GM23338 (cell line): ENCODE measurements at regions not wholly inside any gene's neighbourhood (a gene's known extent, or its start where the extent isn't known, plus 50 kb on each side); places are given as distances from the start of the nearest gene placed in this dataset.

Source experiments
- CREB1 ChIP-seq: fragments of 250-450 bp; sonication (Bioruptor Pico); IDR thresholded peaks from 2 replicates; pipeline ENCODE4 v1.5.0; 2020; ENCODE audit warnings: low read depth, mild to moderate bottlenecking, moderate library complexity
- EZH2 ChIP-seq: fragments of 200-600 bp; sonication (generic); IDR thresholded peaks from one replicate; pipeline ENCODE4 v1.8.0; 2017; ENCODE audit warnings: antibody characterized with exemption, mild to moderate bottlenecking, low read depth; ENCODE audit not compliant: unreplicated experiment
- EZH2phosphoT487 ChIP-seq: fragments of 200-600 bp; sonication (generic); IDR thresholded peaks from one replicate; pipeline ENCODE4 v1.8.1; 2018; ENCODE audit warnings: antibody characterized with exemption; ENCODE audit not compliant: unreplicated experiment
- JUNB ChIP-seq: IDR thresholded peaks from one replicate; pipeline ENCODE4 v1.6.1; 2016; ENCODE audit warnings: antibody characterized with exemption; ENCODE audit not compliant: unreplicated experiment
- NANOG ChIP-seq: IDR thresholded peaks from 2 replicates; pipeline ENCODE4 v1.6.1; 2016; ENCODE audit warnings: antibody characterized with exemption, borderline replicate concordance
- POLR2AphosphoS5 ChIP-seq: IDR thresholded peaks from 2 replicates; pipeline ENCODE4 v1.6.1; 2016; ENCODE audit warnings: antibody characterized with exemption, low read depth
- ZNF114 ChIP-seq: fragments of 250-450 bp; sonication (Bioruptor Pico); IDR thresholded peaks from 2 replicates; pipeline ENCODE4 v1.5.0; 2020; ENCODE audit warnings: mild to moderate bottlenecking, moderate library complexity
- TF ChIP-seq, protein P1 (sequence below), 2 experiments: fragments of 200-600 bp in 1 of 2; sonication (generic) in 1 of 2; conservative IDR thresholded peaks; 2 replicates each; pipeline versions ENCODE4 v1.5.1 to v1.6.1; 2016 to 2017; ENCODE audit warnings: antibody characterized with exemption in 2 of 2, low read depth in 2 of 2, mild to moderate bottlenecking in 2 of 2, moderate library complexity in 1 of 2
- TF ChIP-seq, protein P2 (sequence below): IDR thresholded peaks from 2 replicates; pipeline ENCODE4 v1.6.1; 2016; ENCODE audit warnings: antibody characterized with exemption
- TF ChIP-seq, protein P3 (sequence below): IDR thresholded peaks from one replicate; pipeline ENCODE4 v1.6.1; 2018; ENCODE audit warnings: antibody characterized with exemption; ENCODE audit not compliant: unreplicated experiment
- TF ChIP-seq, protein P4 (sequence below): fragments of 250-450 bp; sonication (Bioruptor Pico); IDR thresholded peaks from 2 replicates; pipeline ENCODE4 v1.5.0; 2020; ENCODE audit warnings: mild to moderate bottlenecking, moderate library complexity

DNA sequence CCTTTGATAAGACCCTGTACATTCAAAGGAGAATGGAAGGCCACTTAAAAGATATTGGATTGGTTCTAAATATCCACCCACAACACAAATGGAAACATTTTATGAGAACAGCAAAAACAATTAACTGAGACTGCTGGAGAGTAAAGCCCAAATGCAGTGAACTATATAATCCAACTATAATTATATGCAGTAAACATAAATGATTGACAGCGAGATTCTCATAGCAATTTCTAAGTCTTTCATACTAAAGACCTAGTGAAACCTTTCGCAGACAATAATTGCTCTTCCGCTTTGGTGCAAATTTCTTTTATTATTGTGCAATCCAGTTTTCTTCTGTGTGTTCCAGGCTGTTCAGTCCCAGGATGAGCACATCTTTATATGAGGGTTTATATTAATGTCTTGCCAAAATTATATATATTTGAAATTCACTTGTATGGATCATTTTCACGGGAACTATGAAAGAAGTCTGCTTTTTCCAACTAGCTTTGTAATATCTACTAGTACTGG is 190.9 kb downstream of the ST6GAL2 start:
- TF ChIP-seq, protein P1, sequence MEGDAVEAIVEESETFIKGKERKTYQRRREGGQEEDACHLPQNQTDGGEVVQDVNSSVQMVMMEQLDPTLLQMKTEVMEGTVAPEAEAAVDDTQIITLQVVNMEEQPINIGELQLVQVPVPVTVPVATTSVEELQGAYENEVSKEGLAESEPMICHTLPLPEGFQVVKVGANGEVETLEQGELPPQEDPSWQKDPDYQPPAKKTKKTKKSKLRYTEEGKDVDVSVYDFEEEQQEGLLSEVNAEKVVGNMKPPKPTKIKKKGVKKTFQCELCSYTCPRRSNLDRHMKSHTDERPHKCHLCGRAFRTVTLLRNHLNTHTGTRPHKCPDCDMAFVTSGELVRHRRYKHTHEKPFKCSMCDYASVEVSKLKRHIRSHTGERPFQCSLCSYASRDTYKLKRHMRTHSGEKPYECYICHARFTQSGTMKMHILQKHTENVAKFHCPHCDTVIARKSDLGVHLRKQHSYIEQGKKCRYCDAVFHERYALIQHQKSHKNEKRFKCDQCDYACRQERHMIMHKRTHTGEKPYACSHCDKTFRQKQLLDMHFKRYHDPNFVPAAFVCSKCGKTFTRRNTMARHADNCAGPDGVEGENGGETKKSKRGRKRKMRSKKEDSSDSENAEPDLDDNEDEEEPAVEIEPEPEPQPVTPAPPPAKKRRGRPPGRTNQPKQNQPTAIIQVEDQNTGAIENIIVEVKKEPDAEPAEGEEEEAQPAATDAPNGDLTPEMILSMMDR (conservative IDR thresholded peaks at IDR 0.05; ENCODE audit: low read depth in 2 of 2), result no peak
- TF ChIP-seq POLR2AphosphoS5, result no peak
- TF ChIP-seq, protein P2, sequence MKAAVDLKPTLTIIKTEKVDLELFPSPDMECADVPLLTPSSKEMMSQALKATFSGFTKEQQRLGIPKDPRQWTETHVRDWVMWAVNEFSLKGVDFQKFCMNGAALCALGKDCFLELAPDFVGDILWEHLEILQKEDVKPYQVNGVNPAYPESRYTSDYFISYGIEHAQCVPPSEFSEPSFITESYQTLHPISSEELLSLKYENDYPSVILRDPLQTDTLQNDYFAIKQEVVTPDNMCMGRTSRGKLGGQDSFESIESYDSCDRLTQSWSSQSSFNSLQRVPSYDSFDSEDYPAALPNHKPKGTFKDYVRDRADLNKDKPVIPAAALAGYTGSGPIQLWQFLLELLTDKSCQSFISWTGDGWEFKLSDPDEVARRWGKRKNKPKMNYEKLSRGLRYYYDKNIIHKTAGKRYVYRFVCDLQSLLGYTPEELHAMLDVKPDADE, result no peak
- TF ChIP-seq, protein P3, sequence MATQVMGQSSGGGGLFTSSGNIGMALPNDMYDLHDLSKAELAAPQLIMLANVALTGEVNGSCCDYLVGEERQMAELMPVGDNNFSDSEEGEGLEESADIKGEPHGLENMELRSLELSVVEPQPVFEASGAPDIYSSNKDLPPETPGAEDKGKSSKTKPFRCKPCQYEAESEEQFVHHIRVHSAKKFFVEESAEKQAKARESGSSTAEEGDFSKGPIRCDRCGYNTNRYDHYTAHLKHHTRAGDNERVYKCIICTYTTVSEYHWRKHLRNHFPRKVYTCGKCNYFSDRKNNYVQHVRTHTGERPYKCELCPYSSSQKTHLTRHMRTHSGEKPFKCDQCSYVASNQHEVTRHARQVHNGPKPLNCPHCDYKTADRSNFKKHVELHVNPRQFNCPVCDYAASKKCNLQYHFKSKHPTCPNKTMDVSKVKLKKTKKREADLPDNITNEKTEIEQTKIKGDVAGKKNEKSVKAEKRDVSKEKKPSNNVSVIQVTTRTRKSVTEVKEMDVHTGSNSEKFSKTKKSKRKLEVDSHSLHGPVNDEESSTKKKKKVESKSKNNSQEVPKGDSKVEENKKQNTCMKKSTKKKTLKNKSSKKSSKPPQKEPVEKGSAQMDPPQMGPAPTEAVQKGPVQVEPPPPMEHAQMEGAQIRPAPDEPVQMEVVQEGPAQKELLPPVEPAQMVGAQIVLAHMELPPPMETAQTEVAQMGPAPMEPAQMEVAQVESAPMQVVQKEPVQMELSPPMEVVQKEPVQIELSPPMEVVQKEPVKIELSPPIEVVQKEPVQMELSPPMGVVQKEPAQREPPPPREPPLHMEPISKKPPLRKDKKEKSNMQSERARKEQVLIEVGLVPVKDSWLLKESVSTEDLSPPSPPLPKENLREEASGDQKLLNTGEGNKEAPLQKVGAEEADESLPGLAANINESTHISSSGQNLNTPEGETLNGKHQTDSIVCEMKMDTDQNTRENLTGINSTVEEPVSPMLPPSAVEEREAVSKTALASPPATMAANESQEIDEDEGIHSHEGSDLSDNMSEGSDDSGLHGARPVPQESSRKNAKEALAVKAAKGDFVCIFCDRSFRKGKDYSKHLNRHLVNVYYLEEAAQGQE, result no peak
- TF ChIP-seq EZH2, result no peak
- TF ChIP-seq NANOG, result no peak
- no peak for TF ChIP-seq CREB1 (CRISPR knock-in tag)
- no peak for TF ChIP-seq ZNF114 (CRISPR knock-in tag)
- TF ChIP-seq, protein P4, sequence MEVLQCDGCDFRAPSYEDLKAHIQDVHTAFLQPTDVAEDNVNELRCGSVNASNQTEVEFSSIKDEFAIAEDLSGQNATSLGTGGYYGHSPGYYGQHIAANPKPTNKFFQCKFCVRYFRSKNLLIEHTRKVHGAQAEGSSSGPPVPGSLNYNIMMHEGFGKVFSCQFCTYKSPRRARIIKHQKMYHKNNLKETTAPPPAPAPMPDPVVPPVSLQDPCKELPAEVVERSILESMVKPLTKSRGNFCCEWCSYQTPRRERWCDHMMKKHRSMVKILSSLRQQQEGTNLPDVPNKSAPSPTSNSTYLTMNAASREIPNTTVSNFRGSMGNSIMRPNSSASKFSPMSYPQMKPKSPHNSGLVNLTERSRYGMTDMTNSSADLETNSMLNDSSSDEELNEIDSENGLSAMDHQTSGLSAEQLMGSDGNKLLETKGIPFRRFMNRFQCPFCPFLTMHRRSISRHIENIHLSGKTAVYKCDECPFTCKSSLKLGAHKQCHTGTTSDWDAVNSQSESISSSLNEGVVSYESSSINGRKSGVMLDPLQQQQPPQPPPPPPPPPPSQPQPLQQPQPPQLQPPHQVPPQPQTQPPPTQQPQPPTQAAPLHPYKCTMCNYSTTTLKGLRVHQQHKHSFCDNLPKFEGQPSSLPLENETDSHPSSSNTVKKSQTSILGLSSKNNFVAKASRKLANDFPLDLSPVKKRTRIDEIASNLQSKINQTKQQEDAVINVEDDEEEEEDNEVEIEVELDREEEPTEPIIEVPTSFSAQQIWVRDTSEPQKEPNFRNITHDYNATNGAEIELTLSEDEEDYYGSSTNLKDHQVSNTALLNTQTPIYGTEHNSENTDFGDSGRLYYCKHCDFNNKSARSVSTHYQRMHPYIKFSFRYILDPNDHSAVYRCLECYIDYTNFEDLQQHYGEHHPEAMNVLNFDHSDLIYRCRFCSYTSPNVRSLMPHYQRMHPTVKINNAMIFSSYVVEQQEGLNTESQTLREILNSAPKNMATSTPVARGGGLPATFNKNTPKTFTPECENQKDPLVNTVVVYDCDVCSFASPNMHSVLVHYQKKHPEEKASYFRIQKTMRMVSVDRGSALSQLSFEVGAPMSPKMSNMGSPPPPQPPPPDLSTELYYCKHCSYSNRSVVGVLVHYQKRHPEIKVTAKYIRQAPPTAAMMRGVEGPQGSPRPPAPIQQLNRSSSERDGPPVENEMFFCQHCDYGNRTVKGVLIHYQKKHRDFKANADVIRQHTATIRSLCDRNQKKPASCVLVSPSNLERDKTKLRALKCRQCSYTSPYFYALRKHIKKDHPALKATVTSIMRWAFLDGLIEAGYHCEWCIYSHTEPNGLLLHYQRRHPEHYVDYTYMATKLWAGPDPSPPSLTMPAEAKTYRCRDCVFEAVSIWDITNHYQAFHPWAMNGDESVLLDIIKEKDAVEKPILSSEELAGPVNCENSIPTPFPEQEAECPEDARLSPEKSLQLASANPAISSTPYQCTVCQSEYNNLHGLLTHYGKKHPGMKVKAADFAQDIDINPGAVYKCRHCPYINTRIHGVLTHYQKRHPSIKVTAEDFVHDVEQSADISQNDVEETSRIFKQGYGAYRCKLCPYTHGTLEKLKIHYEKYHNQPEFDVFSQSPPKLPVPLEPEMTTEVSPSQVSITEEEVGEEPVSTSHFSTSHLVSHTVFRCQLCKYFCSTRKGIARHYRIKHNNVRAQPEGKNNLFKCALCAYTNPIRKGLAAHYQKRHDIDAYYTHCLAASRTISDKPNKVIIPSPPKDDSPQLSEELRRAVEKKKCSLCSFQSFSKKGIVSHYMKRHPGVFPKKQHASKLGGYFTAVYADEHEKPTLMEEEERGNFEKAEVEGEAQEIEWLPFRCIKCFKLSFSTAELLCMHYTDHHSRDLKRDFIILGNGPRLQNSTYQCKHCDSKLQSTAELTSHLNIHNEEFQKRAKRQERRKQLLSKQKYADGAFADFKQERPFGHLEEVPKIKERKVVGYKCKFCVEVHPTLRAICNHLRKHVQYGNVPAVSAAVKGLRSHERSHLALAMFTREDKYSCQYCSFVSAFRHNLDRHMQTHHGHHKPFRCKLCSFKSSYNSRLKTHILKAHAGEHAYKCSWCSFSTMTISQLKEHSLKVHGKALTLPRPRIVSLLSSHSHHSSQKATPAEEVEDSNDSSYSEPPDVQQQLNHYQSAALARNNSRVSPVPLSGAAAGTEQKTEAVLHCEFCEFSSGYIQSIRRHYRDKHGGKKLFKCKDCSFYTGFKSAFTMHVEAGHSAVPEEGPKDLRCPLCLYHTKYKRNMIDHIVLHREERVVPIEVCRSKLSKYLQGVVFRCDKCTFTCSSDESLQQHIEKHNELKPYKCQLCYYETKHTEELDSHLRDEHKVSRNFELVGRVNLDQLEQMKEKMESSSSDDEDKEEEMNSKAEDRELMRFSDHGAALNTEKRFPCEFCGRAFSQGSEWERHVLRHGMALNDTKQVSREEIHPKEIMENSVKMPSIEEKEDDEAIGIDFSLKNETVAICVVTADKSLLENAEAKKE (CRISPR knock-in tag), result no peak
- TF ChIP-seq JUNB, result no peak
- TF ChIP-seq EZH2phosphoT487, result no peak
